ENCODE measurements at regions not wholly inside any gene's neighbourhood (a gene's known extent, or its start where the extent isn't known, plus 50 kb on each side); places are given as distances from the start of the nearest gene placed in this dataset.

DNA sequence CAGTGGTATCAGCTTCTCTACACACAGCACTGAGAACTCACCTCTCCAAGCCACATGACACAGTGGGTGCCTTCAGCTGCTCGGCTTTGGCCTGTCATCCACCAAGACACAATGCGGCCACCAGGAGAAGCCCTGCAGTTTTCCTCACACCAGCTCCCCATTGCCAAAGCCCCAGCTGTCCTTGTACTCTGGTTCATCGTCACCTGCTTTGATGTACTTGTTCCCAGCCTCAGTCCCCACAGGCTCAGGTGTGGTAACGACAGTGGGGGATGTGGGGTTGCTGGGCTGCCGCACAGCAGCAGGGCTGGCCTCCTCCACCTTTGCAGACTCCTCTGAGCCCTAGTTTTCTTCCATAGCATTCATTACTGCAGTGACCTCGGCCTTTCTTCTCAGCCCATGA is 387.3 kb downstream of the MEIS1 start:
- TF ChIP-seq POLR2AphosphoS5 (IDR thresholded peaks at IDR 0.05; ENCODE audit: low read depth) = no peak
- TF ChIP-seq, protein P1, sequence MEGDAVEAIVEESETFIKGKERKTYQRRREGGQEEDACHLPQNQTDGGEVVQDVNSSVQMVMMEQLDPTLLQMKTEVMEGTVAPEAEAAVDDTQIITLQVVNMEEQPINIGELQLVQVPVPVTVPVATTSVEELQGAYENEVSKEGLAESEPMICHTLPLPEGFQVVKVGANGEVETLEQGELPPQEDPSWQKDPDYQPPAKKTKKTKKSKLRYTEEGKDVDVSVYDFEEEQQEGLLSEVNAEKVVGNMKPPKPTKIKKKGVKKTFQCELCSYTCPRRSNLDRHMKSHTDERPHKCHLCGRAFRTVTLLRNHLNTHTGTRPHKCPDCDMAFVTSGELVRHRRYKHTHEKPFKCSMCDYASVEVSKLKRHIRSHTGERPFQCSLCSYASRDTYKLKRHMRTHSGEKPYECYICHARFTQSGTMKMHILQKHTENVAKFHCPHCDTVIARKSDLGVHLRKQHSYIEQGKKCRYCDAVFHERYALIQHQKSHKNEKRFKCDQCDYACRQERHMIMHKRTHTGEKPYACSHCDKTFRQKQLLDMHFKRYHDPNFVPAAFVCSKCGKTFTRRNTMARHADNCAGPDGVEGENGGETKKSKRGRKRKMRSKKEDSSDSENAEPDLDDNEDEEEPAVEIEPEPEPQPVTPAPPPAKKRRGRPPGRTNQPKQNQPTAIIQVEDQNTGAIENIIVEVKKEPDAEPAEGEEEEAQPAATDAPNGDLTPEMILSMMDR (IDR thresholded peaks at IDR 0.05; ENCODE audit: insufficient read depth, low read length) = no peak
- TF ChIP-seq, protein P2, sequence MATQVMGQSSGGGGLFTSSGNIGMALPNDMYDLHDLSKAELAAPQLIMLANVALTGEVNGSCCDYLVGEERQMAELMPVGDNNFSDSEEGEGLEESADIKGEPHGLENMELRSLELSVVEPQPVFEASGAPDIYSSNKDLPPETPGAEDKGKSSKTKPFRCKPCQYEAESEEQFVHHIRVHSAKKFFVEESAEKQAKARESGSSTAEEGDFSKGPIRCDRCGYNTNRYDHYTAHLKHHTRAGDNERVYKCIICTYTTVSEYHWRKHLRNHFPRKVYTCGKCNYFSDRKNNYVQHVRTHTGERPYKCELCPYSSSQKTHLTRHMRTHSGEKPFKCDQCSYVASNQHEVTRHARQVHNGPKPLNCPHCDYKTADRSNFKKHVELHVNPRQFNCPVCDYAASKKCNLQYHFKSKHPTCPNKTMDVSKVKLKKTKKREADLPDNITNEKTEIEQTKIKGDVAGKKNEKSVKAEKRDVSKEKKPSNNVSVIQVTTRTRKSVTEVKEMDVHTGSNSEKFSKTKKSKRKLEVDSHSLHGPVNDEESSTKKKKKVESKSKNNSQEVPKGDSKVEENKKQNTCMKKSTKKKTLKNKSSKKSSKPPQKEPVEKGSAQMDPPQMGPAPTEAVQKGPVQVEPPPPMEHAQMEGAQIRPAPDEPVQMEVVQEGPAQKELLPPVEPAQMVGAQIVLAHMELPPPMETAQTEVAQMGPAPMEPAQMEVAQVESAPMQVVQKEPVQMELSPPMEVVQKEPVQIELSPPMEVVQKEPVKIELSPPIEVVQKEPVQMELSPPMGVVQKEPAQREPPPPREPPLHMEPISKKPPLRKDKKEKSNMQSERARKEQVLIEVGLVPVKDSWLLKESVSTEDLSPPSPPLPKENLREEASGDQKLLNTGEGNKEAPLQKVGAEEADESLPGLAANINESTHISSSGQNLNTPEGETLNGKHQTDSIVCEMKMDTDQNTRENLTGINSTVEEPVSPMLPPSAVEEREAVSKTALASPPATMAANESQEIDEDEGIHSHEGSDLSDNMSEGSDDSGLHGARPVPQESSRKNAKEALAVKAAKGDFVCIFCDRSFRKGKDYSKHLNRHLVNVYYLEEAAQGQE (IDR thresholded peaks at IDR 0.05; ENCODE audit: insufficient replicate concordance, low read depth) = no peak
- no peak for TF ChIP-seq SPI1 (IDR thresholded peaks at IDR 0.05; ENCODE audit: borderline replicate concordance, low read depth)
